Endothelial cell of umbilical vein (primary cell): ENCODE measurements at regions not wholly inside any gene's neighbourhood (a gene's known extent, or its start where the extent isn't known, plus 50 kb on each side); places are given as distances from the start of the nearest gene placed in this dataset.

Source experiments
- BruUV-seq: library from RNA; stranded (reverse); fragments of 400-500 nt; replicated peaks from 2 replicates; lab custom pipeline; 2021; lab: Mats Ljungman, UMichigan
- CTCF ChIA-PET: fragments of 300-600, 350-600 bp; sonication (Branson Sonifier 250); formaldehyde crosslinking; loops from one replicate; lab custom pipeline; 2021; ENCODE audit warnings: antibody characterized with exemption, inconsistent platforms; lab: Charles Lee
- POLR2A ChIA-PET: fragments of 300-600, 350-600 bp; sonication (Branson Sonifier 250); formaldehyde crosslinking; loops from one replicate; lab custom pipeline; 2021; ENCODE audit warnings: antibody characterized with exemption, inconsistent platforms; lab: Charles Lee
- DNase-seq: peaks from one replicate; pipeline ENCODE4 v3.0.0-alpha.2; 2011; ENCODE audit warnings: low read depth, low spot score
- FAIRE-seq: peaks from 2 replicates; lab custom pipeline; 2011; peaks lifted over from hg19 to GRCh38; lab: Jason Lieb, UNC
- H2AFZ ChIP-seq: 2 replicates; pipeline ENCODE4 v1.6.0; 2012; ENCODE audit warnings: low read depth, low read length, control low read depth, inconsistent platforms
- H3K27ac ChIP-seq: 2 replicates; pipeline ENCODE4 v1.5.1; 2011; ENCODE audit warnings: low read depth, mild to moderate bottlenecking, control low read depth, low read length, moderate library complexity; ENCODE audit not compliant: insufficient read depth
- H3K27me3 ChIP-seq, 2 experiments: 2 replicates each; pipeline versions ENCODE4 v1.6.0 to v1.6.1; 2011; ENCODE audit warnings: low read length in 2 of 2, mixed read lengths in 1 of 2; ENCODE audit not compliant: control insufficient read depth in 2 of 2, insufficient read depth in 2 of 2
- H3K36me3 ChIP-seq, 2 experiments: 2 replicates in 1 of 2; 3 replicates in 1 of 2; pipeline ENCODE4 v1.5.1; 2011; ENCODE audit warnings: low read length in 2 of 2, mild to moderate bottlenecking in 1 of 2, moderate library complexity in 1 of 2; ENCODE audit not compliant: control insufficient read depth in 2 of 2, insufficient read depth in 2 of 2; ENCODE audit errors: extremely low read depth in 1 of 2
- H3K4me1 ChIP-seq: 3 replicates; pipeline ENCODE4 v1.5.1; 2011; ENCODE audit warnings: mild to moderate bottlenecking, low read length; ENCODE audit not compliant: control insufficient read depth, insufficient read depth; ENCODE audit errors: extremely low read depth
- H3K4me2 ChIP-seq: 2 replicates; pipeline ENCODE4 v1.6.1; 2011; ENCODE audit warnings: low read length, control low read depth, mixed read lengths; ENCODE audit not compliant: insufficient read depth
- H3K4me3 ChIP-seq, 3 experiments: fragments of 200-600 bp in 1 of 3; sonication (generic), shearing (Covaris generic) in 1 of 3; replicated peaks in 1 of 3; 2 replicates each; pipeline ENCODE4 v1.5.1; 2011 to 2016; ENCODE audit warnings: control low read depth in 3 of 3, low read length in 3 of 3, mild to moderate bottlenecking in 2 of 3, inconsistent platforms in 1 of 3, low read depth in 1 of 3, moderate library complexity in 1 of 3; ENCODE audit not compliant: insufficient read depth in 1 of 3
- H3K79me2 ChIP-seq: 2 replicates; pipeline ENCODE4 v1.6.0; 2012; ENCODE audit warnings: low read length, inconsistent platforms; ENCODE audit not compliant: control insufficient read depth, insufficient read depth
- H3K9ac ChIP-seq: replicated peaks from 2 replicates; pipeline ENCODE3; 2011; ENCODE audit warnings: low read length, control low read depth; ENCODE audit not compliant: insufficient read depth; ENCODE audit errors: extremely low read depth
- H3K9me1 ChIP-seq: replicated peaks from 3 replicates; pipeline ENCODE4 v1.6.0; 2011; ENCODE audit warnings: mild to moderate bottlenecking, low read length; ENCODE audit not compliant: control insufficient read depth, insufficient read depth; ENCODE audit errors: extremely low read depth
- H3K9me3 ChIP-seq: replicated peaks from 2 replicates; pipeline ENCODE4 v1.5.1; 2012; ENCODE audit warnings: low read length, inconsistent platforms; ENCODE audit not compliant: control insufficient read depth, insufficient read depth
- H4K20me1 ChIP-seq: replicated peaks from 2 replicates; pipeline ENCODE3; 2011; ENCODE audit warnings: mild to moderate bottlenecking, low read length; ENCODE audit not compliant: control insufficient read depth, insufficient read depth; ENCODE audit errors: extremely low read depth
- CTCF ChIP-seq, 2 donors: IDR thresholded peaks; 1 replicate in 1 of 2; 2 replicates in 1 of 2; pipeline ENCODE4 v1.5.1; 2011; ENCODE audit warnings: low read length in 2 of 2, mild to moderate bottlenecking in 2 of 2, moderate library complexity in 2 of 2, control low read depth in 1 of 2, inconsistent platforms in 1 of 2, low read depth in 1 of 2; ENCODE audit not compliant: insufficient read depth in 1 of 2; ENCODE audit errors: extremely low read depth in 1 of 2
- EZH2 ChIP-seq: IDR thresholded peaks from 2 replicates; pipeline ENCODE4 v1.6.1; 2012; ENCODE audit warnings: borderline replicate concordance, low read depth, mild to moderate bottlenecking, moderate library complexity, low read length, inconsistent platforms; ENCODE audit not compliant: severe bottlenecking
- FOS ChIP-seq: IDR thresholded peaks from 2 replicates; pipeline ENCODE4 v1.6.1; 2011; ENCODE audit warnings: mild to moderate bottlenecking, low read length, moderate library complexity, borderline replicate concordance; ENCODE audit not compliant: insufficient read depth
- GATA2 ChIP-seq: IDR thresholded peaks from 2 replicates; pipeline ENCODE4 v1.7.0; 2011; ENCODE audit warnings: low read depth, mild to moderate bottlenecking, moderate library complexity, mixed read lengths, low read length; ENCODE audit not compliant: insufficient read length, insufficient read depth
- JUN ChIP-seq: IDR thresholded peaks from 2 replicates; pipeline ENCODE4 v1.6.1; 2011; ENCODE audit warnings: borderline replicate concordance, low read depth; ENCODE audit not compliant: insufficient read length, insufficient read depth
- MAX ChIP-seq: IDR thresholded peaks from 2 replicates; pipeline ENCODE4 v1.6.1; 2011; ENCODE audit not compliant: insufficient read depth, insufficient read length
- MYC ChIP-seq: IDR thresholded peaks from one replicate; pipeline ENCODE4 v1.6.1; 2011; ENCODE audit warnings: mild to moderate bottlenecking, low read depth, low read length
- POLR2A ChIP-seq: IDR thresholded peaks from 2 replicates; pipeline ENCODE4 v1.6.1; 2012; ENCODE audit warnings: low read depth, mild to moderate bottlenecking, control low read depth, low read length
- POLR2AphosphoS5 ChIP-seq: IDR thresholded peaks from 2 replicates; pipeline ENCODE4 v1.6.1; 2012; ENCODE audit warnings: low read depth, mild to moderate bottlenecking, control low read depth, low read length, moderate library complexity; ENCODE audit not compliant: insufficient read depth
- dilution Hi-C: fragments of 300-500 bp; cut with MboI; formaldehyde crosslinking; loops from one replicate; pipeline ENCODE4 v1.15.0; 2019; ENCODE audit warnings: low sequenced_read_pairs; ENCODE audit not compliant: extremely low pct_ligation_motif_present
- intact Hi-C: fragments of 100-400 bp; cut with micrococcal nuclease; formaldehyde crosslinking; loops from one replicate; pipeline ENCODE4 v1.10.0; 2022

GRCh38 chr6:81669445-81669844 lies 83.0 kb downstream of the TENT5A start:
- dilution Hi-C loops (no loop called here), intact Hi-C loops (no loop called here)
- Histone ChIP-seq H3K27me3 (peaks cover 0 to 2% of the 10 kb centered on the region in 2 experiments), H4K20me1 (no peaks in the 10 kb centered on the region), H3K27ac (no peak overlapping the region), H3K4me3 (no peak overlapping the region), H3K4me2 (no peak overlapping the region), H3K9me1 (no peaks in the 10 kb centered on the region), H2AFZ (no peak overlapping the region), H3K9me3 (no peaks in the 10 kb centered on the region), H3K9ac (no peak overlapping the region), H3K79me2 (no peaks in the 10 kb centered on the region), H3K4me1 (no peaks in the 10 kb centered on the region), H3K36me3 (no peaks in the 10 kb centered on the region)
- ChIA-PET POLR2A (no interaction called here), CTCF (no interaction called here)
- no peak for TF ChIP-seq CTCF (IDR thresholded peaks at IDR 0.05; ENCODE audit: extremely low read depth in 1 of 2, insufficient read depth in 1 of 2, low read depth in 1 of 2, low read length in 2 of 2)
- TF ChIP-seq POLR2AphosphoS5 = no peak
- no peak for TF ChIP-seq EZH2
- no peak for TF ChIP-seq MYC
- no peak for TF ChIP-seq JUN
- no peak for TF ChIP-seq POLR2A
- TF ChIP-seq GATA2 = no peak
- no peak for TF ChIP-seq MAX
- no peak for TF ChIP-seq FOS
- BruUV-seq = no TSS peak
- FAIRE-seq (no peak), DNase-seq (no peak)
